HCT116 (cell line): ENCODE measurements at regions not wholly inside any gene's neighbourhood (a gene's known extent, or its start where the extent isn't known, plus 50 kb on each side); places are given as distances from the start of the nearest gene placed in this dataset.

Experiments used
- ATAC-seq: fragments of 200-7000 bp; cut with Tn5 transposase; 2 replicates; pipeline ENCODE4 v1.9.1; 2020; ENCODE audit warnings: mild to moderate bottlenecking, moderate library complexity
- BruUV-seq: library from RNA; stranded (reverse); fragments of 400-500 nt; replicated peaks from 2 replicates; lab custom pipeline; 2021; lab: Mats Ljungman, UMichigan
- CTCF ChIA-PET: fragments of 300-600 bp; sonication (Branson Sonifier 250); formaldehyde crosslinking; loops from one replicate; lab custom pipeline; 2021; ENCODE audit warnings: antibody characterized with exemption; lab: Charles Lee
- POLR2A ChIA-PET: fragments of 300-600, 350-600 bp; sonication (Branson Sonifier 250); formaldehyde crosslinking; loops from one replicate; lab custom pipeline; 2021; ENCODE audit warnings: antibody characterized with exemption; lab: Charles Lee
- RAD21 ChIA-PET, 2 experiments: fragments of 300-600 bp; sonication (Branson Sonifier 250); formaldehyde crosslinking; loops; one replicate each; lab custom pipeline; 2023; ENCODE audit warnings: low total read pairs in 2 of 2; ENCODE audit not compliant: uncharacterized antibody in 2 of 2, unreplicated experiment in 2 of 2, low non-redundant PET in 1 of 2; lab: Charles Lee
- DNase-seq: peaks from one replicate; pipeline ENCODE4 v3.0.0-alpha.2; 2010; ENCODE audit warnings: low read depth, low spot score
- H2AFZ ChIP-seq: fragments of 200-600 bp; shearing (Covaris generic), sonication (generic); 2 replicates; pipeline ENCODE4 v1.6.1; 2017; ENCODE audit warnings: low read depth, mixed run types, mixed read lengths, antibody characterized with exemption, low read length; ENCODE audit not compliant: poor library complexity, severe bottlenecking
- H3K27ac ChIP-seq: 2 replicates; pipeline ENCODE4 v1.5.1; 2012; ENCODE audit warnings: low read depth, low read length
- H3K27me3 ChIP-seq: fragments of 200-600 bp; sonication (generic); 2 replicates; pipeline ENCODE4 v1.6.1; 2016; ENCODE audit warnings: mixed run types, low read length, mixed read lengths; ENCODE audit not compliant: insufficient read depth
- H3K36me3 ChIP-seq, 2 experiments: fragments of 200-500 bp in 1 of 2; fragments of 200-600 bp in 1 of 2; sonication (Bioruptor generic) in 1 of 2; sonication (generic) in 1 of 2; 2 replicates each; pipeline versions ENCODE4 v1.5.1 to v1.6.1; 2014 to 2016; ENCODE audit warnings: low read length in 2 of 2, inconsistent platforms in 1 of 2, mixed read lengths in 1 of 2, mixed run types in 1 of 2; ENCODE audit not compliant: insufficient read depth in 2 of 2, control insufficient read depth in 1 of 2
- H3K4me1 ChIP-seq, 2 experiments: fragments of 200-600 bp in 1 of 2; sonication (generic) in 1 of 2; 2 replicates each; pipeline versions ENCODE4 v1.5.1 to v1.6.1; 2012 to 2017; ENCODE audit warnings: low read length in 2 of 2, inconsistent platforms in 1 of 2, mild to moderate bottlenecking in 1 of 2, mixed read lengths in 1 of 2, mixed run types in 1 of 2, moderate library complexity in 1 of 2; ENCODE audit not compliant: insufficient read depth in 2 of 2, control insufficient read depth in 1 of 2
- H3K4me2 ChIP-seq: fragments of 200-600 bp; sonication (generic); 2 replicates; pipeline ENCODE4 v1.6.1; 2017; ENCODE audit warnings: mixed run types, low read length, mixed read lengths
- H3K4me3 ChIP-seq, 2 experiments: fragments of 200-600 bp in 1 of 2; sonication (generic) in 1 of 2; replicated peaks in 1 of 2; 2 replicates each; pipeline ENCODE4 v1.5.1; 2011 to 2016; ENCODE audit warnings: low read length in 2 of 2, control low read depth in 1 of 2, low read depth in 1 of 2, mild to moderate bottlenecking in 1 of 2, mixed read lengths in 1 of 2, mixed run types in 1 of 2
- H3K79me2 ChIP-seq: fragments of 200-600 bp; sonication (generic); 2 replicates; pipeline ENCODE4 v1.6.1; 2017; ENCODE audit warnings: mild to moderate bottlenecking, mixed run types, low read length, moderate library complexity, mixed read lengths; ENCODE audit not compliant: insufficient read depth
- H3K9ac ChIP-seq: fragments of 200-600 bp; sonication (generic); 2 replicates; pipeline ENCODE4 v1.6.1; 2016; ENCODE audit warnings: low read length, mixed read lengths
- H3K9me2 ChIP-seq: fragments of 200-600 bp; sonication (generic), shearing (Covaris generic); 2 replicates; pipeline ENCODE4 v1.6.1; 2017; ENCODE audit warnings: mixed run types, mild to moderate bottlenecking, moderate library complexity; ENCODE audit not compliant: insufficient read depth
- H3K9me3 ChIP-seq, 2 experiments: fragments of 200-500 bp in 1 of 2; fragments of 200-600 bp in 1 of 2; sonication (Bioruptor generic) in 1 of 2; sonication (generic) in 1 of 2; 2 replicates each; pipeline ENCODE4 v1.6.1; 2014 to 2017; ENCODE audit warnings: low read length in 2 of 2, mixed read lengths in 2 of 2, inconsistent platforms in 1 of 2, low read depth in 1 of 2, mild to moderate bottlenecking in 1 of 2, mixed run types in 1 of 2, moderate library complexity in 1 of 2; ENCODE audit not compliant: control insufficient read depth in 1 of 2, insufficient read depth in 1 of 2
- H4K20me1 ChIP-seq: fragments of 200-600 bp; sonication (generic), shearing (Covaris generic); 2 replicates; pipeline ENCODE4 v1.6.1; 2017; ENCODE audit warnings: mixed run types, mild to moderate bottlenecking, moderate library complexity; ENCODE audit not compliant: insufficient read depth
- EGR1 ChIP-seq: IDR thresholded peaks from 2 replicates; pipeline ENCODE4 v1.6.1; 2012; ENCODE audit warnings: low read depth
- EZH2phosphoT487 ChIP-seq: fragments of 200-600 bp; IDR thresholded peaks from 2 replicates; pipeline ENCODE4 v1.6.1; 2018; ENCODE audit warnings: antibody characterized with exemption, borderline replicate concordance
- FOSL1 ChIP-seq: IDR thresholded peaks from 2 replicates; pipeline ENCODE4 v1.6.1; 2012; ENCODE audit warnings: low read depth
- POLR2A ChIP-seq: IDR thresholded peaks from 2 replicates; pipeline ENCODE4 v1.7.0; 2011; ENCODE audit warnings: borderline replicate concordance; ENCODE audit not compliant: insufficient read depth, insufficient read length; ENCODE audit errors: extremely low read depth
- REST ChIP-seq: IDR thresholded peaks from 2 replicates; pipeline ENCODE4 v1.6.1; 2012; ENCODE audit warnings: low read depth
- SRF ChIP-seq: IDR thresholded peaks from 2 replicates; pipeline ENCODE4 v1.6.1; 2012; ENCODE audit warnings: low read depth
- YY1 ChIP-seq: IDR thresholded peaks from 2 replicates; pipeline ENCODE4 v1.6.1; 2011; ENCODE audit warnings: low read length, low read depth, moderate library complexity, mild to moderate bottlenecking; ENCODE audit not compliant: insufficient replicate concordance; ENCODE audit errors: extremely low read depth
- ZBTB33 ChIP-seq: IDR thresholded peaks from 2 replicates; pipeline ENCODE4 v1.6.1; 2011; ENCODE audit warnings: mild to moderate bottlenecking, low read length, moderate library complexity; ENCODE audit not compliant: insufficient replicate concordance; ENCODE audit errors: extremely low read depth
- intact Hi-C: fragments of 100-400 bp; cut with micrococcal nuclease; formaldehyde crosslinking; loops from 2 replicates; pipeline ENCODE4 v1.10.0; 2022
- TF ChIP-seq, protein P1 (sequence below): IDR thresholded peaks from 2 replicates; pipeline ENCODE4 v1.6.1; 2012
- TF ChIP-seq, protein P2 (sequence below): IDR thresholded peaks from 2 replicates; pipeline ENCODE4 v1.6.1; 2012

DNA sequence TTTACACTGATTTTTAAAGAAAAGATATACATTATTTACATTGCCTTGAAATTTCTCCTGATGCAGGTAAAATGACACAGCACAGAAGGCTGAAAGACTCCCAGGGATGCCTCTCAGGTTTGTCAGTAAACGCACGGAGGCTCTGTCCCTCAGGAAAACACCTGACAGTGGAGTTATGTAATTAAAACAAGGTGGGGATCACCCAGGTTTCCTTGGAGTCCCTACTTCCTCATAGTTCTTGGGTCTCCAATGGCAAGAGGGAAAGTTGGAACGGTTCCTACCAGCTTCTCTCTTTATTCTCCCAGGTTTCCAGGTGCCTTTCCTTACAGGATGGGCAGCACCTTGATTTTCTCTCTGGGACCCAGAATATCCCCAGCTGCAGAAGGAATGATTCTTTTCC, 654.8 kb downstream of the SLC4A3 start:
- Histone ChIP-seq H3K9me2 (no peaks in the 10 kb centered on the region), H3K4me2 (no peak overlapping the region), H3K4me1 (peaks cover 0 to 29% of the 10 kb centered on the region in 2 experiments; a peak in 3 of 4 replicates), H3K9me3 (no peaks in the 10 kb centered on the region), H3K9ac (no peak overlapping the region), H2AFZ (no peak overlapping the region), H3K36me3 (no peaks in the 10 kb centered on the region), H3K79me2 (no peaks in the 10 kb centered on the region), H3K4me3 (no peak overlapping the region), H3K27ac (no peak overlapping the region), H4K20me1 (no peaks in the 10 kb centered on the region), H3K27me3 (no peaks in the 10 kb centered on the region)
- TF ChIP-seq REST (no peak), SRF (no peak)
- TF ChIP-seq, protein P1, sequence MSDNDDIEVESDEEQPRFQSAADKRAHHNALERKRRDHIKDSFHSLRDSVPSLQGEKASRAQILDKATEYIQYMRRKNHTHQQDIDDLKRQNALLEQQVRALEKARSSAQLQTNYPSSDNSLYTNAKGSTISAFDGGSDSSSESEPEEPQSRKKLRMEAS = no peak
- ChIA-PET RAD21 (no interaction called here), CTCF (no interaction called here), POLR2A (interaction anchor here (0.6 kb wide), 1 partner anchor 970 kb away, joined by 3 read pairs; no protein-coding TSS in a partner anchor)
- BruUV-seq = no TSS peak
- no peak for DNase-seq
- intact Hi-C loops = no loop called here
- no peak for ATAC-seq

DNA sequence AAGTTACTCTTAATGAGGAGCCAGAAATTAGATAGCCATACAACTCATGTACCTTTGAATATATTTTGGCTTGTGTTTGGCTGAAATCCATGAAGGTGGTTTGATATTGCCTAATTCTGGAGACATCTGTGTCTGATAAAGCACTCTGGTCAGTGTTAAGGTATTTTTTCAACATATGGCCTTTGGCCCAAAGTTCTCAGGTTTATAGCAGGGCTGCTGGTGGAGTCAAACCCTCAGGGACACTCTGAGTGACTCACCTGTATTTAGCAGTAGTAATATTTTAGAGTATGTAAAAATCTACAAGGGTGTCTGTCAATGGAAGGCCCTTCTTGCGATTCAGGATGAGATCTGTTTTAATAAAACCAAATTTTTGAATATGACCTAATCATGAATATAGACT, 666.5 kb downstream of the SLC4A3 start:
- Histone ChIP-seq H3K9ac (no peak overlapping the region), H2AFZ (no peak overlapping the region), H3K36me3 (no peaks in the 10 kb centered on the region), H3K27ac (no peak overlapping the region), H3K4me2 (no peak overlapping the region), H3K9me3 (no peaks in the 10 kb centered on the region), H3K9me2 (no peaks in the 10 kb centered on the region), H4K20me1 (no peaks in the 10 kb centered on the region), H3K4me1 (no peaks in the 10 kb centered on the region), H3K79me2 (no peaks in the 10 kb centered on the region), H3K27me3 (no peaks in the 10 kb centered on the region), H3K4me3 (no peak overlapping the region)
- intact Hi-C loops = no loop called here
- ChIA-PET POLR2A (no interaction called here), CTCF (no interaction called here), RAD21 (no interaction called here)
- no peak for DNase-seq
- no peak for ATAC-seq
- BruUV-seq = no TSS peak
- TF ChIP-seq REST (no peak), ZBTB33 (no peak), POLR2A (no peak), EZH2phosphoT487 (no peak), FOSL1 (no peak), YY1 (no peak), EGR1 (no peak)
- TF ChIP-seq, protein P2, sequence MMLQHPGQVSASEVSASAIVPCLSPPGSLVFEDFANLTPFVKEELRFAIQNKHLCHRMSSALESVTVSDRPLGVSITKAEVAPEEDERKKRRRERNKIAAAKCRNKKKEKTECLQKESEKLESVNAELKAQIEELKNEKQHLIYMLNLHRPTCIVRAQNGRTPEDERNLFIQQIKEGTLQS = no peak
